ENCODE measurements at regions not wholly inside any gene's neighbourhood (a gene's known extent, or its start where the extent isn't known, plus 50 kb on each side); places are given as distances from the start of the nearest gene placed in this dataset.
"Not testable (repeated sequence)": the region's sequence is repeated elsewhere in the genome, so short reads cannot be mapped to it uniquely, and the experiment has no call there.

GRCh38 chr9:38342532-38342931 lies 50.0 kb upstream of the ALDH1B1 start:
- no peak for DNase-seq
- intact Hi-C loops (cut with DNase I): no loop called here

- DNase-seq: no peak
- intact Hi-C loops (cut with DNase I): no loop called here
Measured at GRCh38 chr9:38342096-38342495, 50.4 kb upstream of the ALDH1B1 start.

- DNase-seq: peak in 5 of 10 donors; percentile 32 to 91 (median 53)
- intact Hi-C loops (cut with DNase I): loop anchor here (10.0 kb wide), 1 partner anchor 245 kb away; no protein-coding TSS in a partner anchor
Measured at GRCh38 chr9:38339496-38339895, 53.0 kb upstream of the ALDH1B1 start.

GRCh38 chr9:38339087-38339486 lies 53.4 kb upstream of the ALDH1B1 start:
- intact Hi-C loops (cut with DNase I): loop anchor here (10.0 kb wide), 1 partner anchor 244 kb away; no protein-coding TSS in a partner anchor
- no peak for DNase-seq

GRCh38 chr9:38338342-38339018 lies 54.0 kb upstream of the ALDH1B1 start:
- no peak for DNase-seq
- intact Hi-C loops (cut with DNase I): loop anchor here (10.0 kb wide), 1 partner anchor 244 kb away; no protein-coding TSS in a partner anchor

GRCh38 chr9:38337706-38338264 lies 54.7 kb upstream of the ALDH1B1 start:
- intact Hi-C loops (cut with DNase I): loop anchor here (10.0 kb wide), 1 partner anchor 243 kb away; no protein-coding TSS in a partner anchor
- DNase-seq: no peak

GRCh38 chr9:38337181-38337580 lies 55.3 kb upstream of the ALDH1B1 start:
- intact Hi-C loops (cut with DNase I): loop anchor here (10.0 kb wide), 1 partner anchor 242 kb away; no protein-coding TSS in a partner anchor
- DNase-seq: no peak

- intact Hi-C loops (cut with DNase I): loop anchor here (10.0 kb wide), 1 partner anchor 242 kb away; no protein-coding TSS in a partner anchor
- no peak for DNase-seq
Measured at GRCh38 chr9:38336341-38336740, 56.2 kb upstream of the ALDH1B1 start.

- intact Hi-C loops (cut with DNase I): loop anchor here (10.0 kb wide), 1 partner anchor 241 kb away; no protein-coding TSS in a partner anchor
- no peak for DNase-seq
Measured at GRCh38 chr9:38335686-38336085, 56.8 kb upstream of the ALDH1B1 start.

GRCh38 chr9:38334234-38334633 lies 58.3 kb upstream of the ALDH1B1 start:
- intact Hi-C loops (cut with DNase I): loop anchor here (10.0 kb wide), 1 partner anchor 239 kb away; no protein-coding TSS in a partner anchor
- DNase-seq: no peak

- DNase-seq: peak in 2 of 10 donors; percentile 20 to 21
- intact Hi-C loops (cut with DNase I): loop anchor here (10.0 kb wide), 1 partner anchor 238 kb away; no protein-coding TSS in a partner anchor
Measured at GRCh38 chr9:38333047-38333446, 59.5 kb upstream of the ALDH1B1 start.

GRCh38 chr9:38332625-38333024 lies 59.9 kb upstream of the ALDH1B1 start:
- DNase-seq: no peak
- intact Hi-C loops (cut with DNase I): loop anchor here (10.0 kb wide), 1 partner anchor 238 kb away; no protein-coding TSS in a partner anchor

GRCh38 chr9:38331141-38331540 lies 61.4 kb upstream of the ALDH1B1 start:
- intact Hi-C loops (cut with DNase I): loop anchor here (10.0 kb wide), 1 partner anchor 236 kb away; no protein-coding TSS in a partner anchor
- DNase-seq: no peak

- no peak for DNase-seq
- intact Hi-C loops (cut with DNase I): loop anchor here (10.0 kb wide), 1 partner anchor 235 kb away; no protein-coding TSS in a partner anchor
Measured at GRCh38 chr9:38329968-38330367, 62.5 kb upstream of the ALDH1B1 start.

- no peak for DNase-seq
- intact Hi-C loops (cut with DNase I): no loop called here
Measured at GRCh38 chr9:38328765-38329164, 63.7 kb upstream of the ALDH1B1 start.

- DNase-seq: no peak
- intact Hi-C loops (cut with DNase I): no loop called here
Measured at GRCh38 chr9:38326122-38326521, 66.4 kb upstream of the ALDH1B1 start.

GRCh38 chr9:38324213-38324612 lies 68.3 kb upstream of the ALDH1B1 start:
- intact Hi-C loops (cut with DNase I); DNase-seq: not testable (repeated sequence)

- intact Hi-C loops (cut with DNase I): no loop called here
- no peak for DNase-seq
Measured at GRCh38 chr9:38322937-38323336, 69.6 kb upstream of the ALDH1B1 start.

GRCh38 chr9:38319496-38320173 lies 72.9 kb upstream of the ALDH1B1 start:
- DNase-seq: no peak
- intact Hi-C loops (cut with DNase I): no loop called here

GRCh38 chr9:38318759-38319495 lies 73.6 kb upstream of the ALDH1B1 start:
- intact Hi-C loops (cut with DNase I): no loop called here
- DNase-seq: no peak

Data from posterior cingulate gyrus (tissue), 11 donors.